Aorta (tissue), 5 donors: ENCODE measurements at regions not wholly inside any gene's neighbourhood (a gene's known extent, or its start where the extent isn't known, plus 50 kb on each side); places are given as distances from the start of the nearest gene placed in this dataset.

ENCODE experiments used
- ATAC-seq: fragments of 200-7000 bp; cut with Tn5 transposase; one replicate; pipeline ENCODE4 v1.9.1; 2022; ENCODE audit warnings: moderate library complexity; ENCODE audit not compliant: low FRiP score
- DNase-seq, 2 donors: peaks; one replicate each; pipeline ENCODE4 v3.0.0-alpha.2; 2020
- H3K27ac ChIP-seq, 2 donors: one replicate each; pipeline ENCODE4 v1.5.1; 2013; ENCODE audit warnings: low read length in 2 of 2, mild to moderate bottlenecking in 2 of 2, moderate library complexity in 2 of 2, control low read depth in 1 of 2, inconsistent platforms in 1 of 2, low read depth in 1 of 2
- H3K27me3 ChIP-seq, 2 donors: one replicate each; pipeline ENCODE4 v1.6.1; 2013; ENCODE audit warnings: control low read depth in 1 of 2, low read length in 1 of 2, mild to moderate bottlenecking in 1 of 2, moderate library complexity in 1 of 2; ENCODE audit not compliant: insufficient read depth in 2 of 2, control insufficient read depth in 1 of 2
- H3K36me3 ChIP-seq, 2 donors: one replicate each; pipeline ENCODE4 v1.6.1; 2013; ENCODE audit warnings: control low read depth in 1 of 2, low read length in 1 of 2, mild to moderate bottlenecking in 1 of 2; ENCODE audit not compliant: insufficient read depth in 2 of 2, control insufficient read depth in 1 of 2
- H3K4me1 ChIP-seq, 2 donors: one replicate each; pipeline ENCODE4 v1.6.1; 2013; ENCODE audit warnings: low read length in 2 of 2, control low read depth in 1 of 2, mild to moderate bottlenecking in 1 of 2, moderate library complexity in 1 of 2; ENCODE audit not compliant: insufficient read depth in 2 of 2, control insufficient read depth in 1 of 2
- H3K4me3 ChIP-seq, 2 donors: one replicate each; pipeline ENCODE4 v1.5.1; 2013; ENCODE audit warnings: low read length in 2 of 2, control low read depth in 1 of 2, mild to moderate bottlenecking in 1 of 2
- H3K9me3 ChIP-seq: one replicate; pipeline ENCODE4 v1.6.1; 2013; ENCODE audit warnings: mild to moderate bottlenecking, low read length; ENCODE audit not compliant: control insufficient read depth
- WGBS, 2 donors: extraction: QIAGEN DNeasy Blood & Tissue Kit; methylation state at CpG; one replicate each; pipeline ENCODE4 v1.1.7; 2013; 5-methylcytosine and 5-hydroxymethylcytosine counted together
- intact Hi-C, 2 donors: fragments of 100-400 bp; cut with DNase I; formaldehyde crosslinking; loops; one replicate each; pipeline versions ENCODE4 v1.14.2 to v1.15.0; 2022
- donor health status: healthy with polysubstance abuse.
- donor health status: Bipolar disorder and iron deficiency.
- donor health status: DM: no; HTN: no; CAD: no.
- donor health status: DM: no; HTN: no; CAD: no.
- donor health status: DM: yes; HTN: yes; CAD: no.

- Histone ChIP-seq H3K9me3 (peaks cover 1% of the 10 kb centered on the region), H3K36me3 (no peaks in the 10 kb centered on the region), H3K27me3 (no peaks in the 10 kb centered on the region), H3K4me1 (no peaks in the 10 kb centered on the region), H3K27ac (no peak overlapping the region), H3K4me3 (no peak overlapping the region)
- intact Hi-C loops = no loop called here
- no peak for ATAC-seq
- WGBS, 2 donors = 56 to 58% methylated on average over 6 of the region's 6 CpGs
- no peak for DNase-seq
These were observed 193.3 kb downstream of the LURAP1L start for GRCh38 chr9:12968093-12968492.

- H3K27me3 ChIP-seq = no peaks in the 10 kb centered on the region
- DNase-seq = no peak
- no peaks in the 10 kb centered on the region for H3K36me3 ChIP-seq
- intact Hi-C loops = no loop called here
- H3K4me1 ChIP-seq = no peaks in the 10 kb centered on the region
- H3K9me3 ChIP-seq = no peaks in the 10 kb centered on the region
- no peak overlapping the region for H3K4me3 ChIP-seq
- 26 to 30% methylated on average over 8 of the region's 8 CpGs for WGBS, 2 donors
- peak; percentile 36 for ATAC-seq
- no peak overlapping the region for H3K27ac ChIP-seq
These were observed 198.1 kb downstream of the LURAP1L start for GRCh38 chr9:12972608-12973589.

- H3K27me3 ChIP-seq = no peaks in the 10 kb centered on the region
- H3K9me3 ChIP-seq = no peaks in the 10 kb centered on the region
- H3K27ac ChIP-seq = no peak overlapping the region
- intact Hi-C loops = no loop called here
- DNase-seq (no peak), ATAC-seq (no peak)
- 80 to 84% methylated on average over 1 of the region's 1 CpG for WGBS, 2 donors
- H3K36me3 ChIP-seq = no peaks in the 10 kb centered on the region
- no peaks in the 10 kb centered on the region for H3K4me1 ChIP-seq
- no peak overlapping the region for H3K4me3 ChIP-seq
These were observed 198.9 kb downstream of the LURAP1L start for GRCh38 chr9:12973710-12974109.

GRCh38 chr9:12974671-12975070 is 199.9 kb downstream of the LURAP1L start:
- no peaks in the 10 kb centered on the region for H3K9me3 ChIP-seq
- intact Hi-C loops = no loop called here
- H3K36me3 ChIP-seq = no peaks in the 10 kb centered on the region
- H3K27ac ChIP-seq = no peak overlapping the region
- DNase-seq (no peak), ATAC-seq (no peak)
- WGBS, 2 donors = 19 to 36% methylated on average over 1 of the region's 1 CpG
- H3K4me3 ChIP-seq = no peak overlapping the region
- H3K4me1 ChIP-seq = no peaks in the 10 kb centered on the region
- no peaks in the 10 kb centered on the region for H3K27me3 ChIP-seq

- Histone ChIP-seq H3K27me3 (no peaks in the 10 kb centered on the region), H3K4me3 (no peak overlapping the region), H3K4me1 (no peaks in the 10 kb centered on the region), H3K9me3 (no peaks in the 10 kb centered on the region), H3K36me3 (no peaks in the 10 kb centered on the region), H3K27ac (no peak overlapping the region)
- 40 to 45% methylated on average over 2 of the region's 2 CpGs for WGBS, 2 donors
- DNase-seq (no peak), ATAC-seq (no peak)
- intact Hi-C loops = no loop called here
These were observed 200.7 kb downstream of the LURAP1L start for GRCh38 chr9:12975496-12975895.

- 22 to 26% methylated on average over 3 of the region's 3 CpGs for WGBS, 2 donors
- Histone ChIP-seq H3K27me3 (no peaks in the 10 kb centered on the region), H3K9me3 (peaks cover 5% of the 10 kb centered on the region), H3K4me3 (no peak overlapping the region), H3K4me1 (no peaks in the 10 kb centered on the region), H3K27ac (no peak overlapping the region), H3K36me3 (no peaks in the 10 kb centered on the region)
- no peak for ATAC-seq
- intact Hi-C loops = no loop called here
- DNase-seq = no peak
These were observed 205.4 kb downstream of the LURAP1L start for GRCh38 chr9:12980085-12980851.

GRCh38 chr9:12988258-12988657 is 213.4 kb downstream of the LURAP1L start:
- Histone ChIP-seq H3K36me3 (no peaks in the 10 kb centered on the region), H3K9me3 (no peaks in the 10 kb centered on the region), H3K27me3 (no peaks in the 10 kb centered on the region), H3K4me1 (no peaks in the 10 kb centered on the region), H3K4me3 (no peak overlapping the region), H3K27ac (no peak overlapping the region)
- no peak for ATAC-seq
- DNase-seq = no peak
- WGBS, 2 donors = 91 to 94% methylated on average over 1 of the region's 1 CpG
- intact Hi-C loops = no loop called here

- no peaks in the 10 kb centered on the region for H3K36me3 ChIP-seq
- no peaks in the 10 kb centered on the region for H3K4me1 ChIP-seq
- H3K4me3 ChIP-seq = no peak overlapping the region
- no peak overlapping the region for H3K27ac ChIP-seq
- no peaks in the 10 kb centered on the region for H3K27me3 ChIP-seq
- intact Hi-C loops = no loop called here
- no peak for DNase-seq
- no peaks in the 10 kb centered on the region for H3K9me3 ChIP-seq
- ATAC-seq = no peak
These were observed 214.8 kb downstream of the LURAP1L start for GRCh38 chr9:12989669-12990068.
